Panc1 (cell line): ENCODE measurements at regions not wholly inside any gene's neighbourhood (a gene's known extent, or its start where the extent isn't known, plus 50 kb on each side); places are given as distances from the start of the nearest gene placed in this dataset.

Experiments
- ATAC-seq: fragments of 200-7000 bp; cut with Tn5 transposase; 2 replicates; pipeline ENCODE4 v1.9.1; 2020; ENCODE audit warnings: mild to moderate bottlenecking, moderate library complexity
- BruUV-seq: library from RNA; stranded (reverse); fragments of 400-500 nt; replicated peaks from 2 replicates; lab custom pipeline; 2021; lab: Mats Ljungman, UMichigan
- CTCF ChIA-PET: fragments of 300-600 bp; sonication (Branson Sonifier 250); formaldehyde crosslinking; loops from one replicate; lab custom pipeline; 2022; ENCODE audit warnings: antibody characterized with exemption; lab: Charles Lee
- POLR2A ChIA-PET: fragments of 300-600 bp; sonication (Branson Sonifier 250); formaldehyde crosslinking; loops from one replicate; lab custom pipeline; 2022; ENCODE audit warnings: antibody characterized with exemption; lab: Charles Lee
- DNase-seq: peaks from one replicate; pipeline ENCODE4 v3.0.0-alpha.2; 2010; ENCODE audit warnings: low read depth, low spot score
- H3K27ac ChIP-seq: 2 replicates; pipeline ENCODE4 v1.5.1; 2011; ENCODE audit warnings: mild to moderate bottlenecking, low read length, inconsistent platforms
- H3K27me3 ChIP-seq: fragments of 200-500 bp; sonication (Bioruptor generic); 2 replicates; pipeline ENCODE4 v1.6.0; 2014; ENCODE audit warnings: low read length, inconsistent platforms; ENCODE audit not compliant: control insufficient read depth, insufficient read depth
- H3K36me3 ChIP-seq: fragments of 200-500 bp; sonication (Bioruptor generic); 2 replicates; pipeline ENCODE4 v1.5.1; 2014; ENCODE audit warnings: inconsistent platforms, mild to moderate bottlenecking, low read length, moderate library complexity; ENCODE audit not compliant: control insufficient read depth, insufficient read depth
- H3K4me1 ChIP-seq: 2 replicates; pipeline ENCODE4 v1.5.1; 2011; ENCODE audit warnings: inconsistent platforms, mild to moderate bottlenecking, low read length, moderate library complexity; ENCODE audit not compliant: control insufficient read depth, insufficient read depth
- H3K4me3 ChIP-seq, 2 experiments: 2 replicates each; pipeline ENCODE4 v1.5.1; 2011 to 2012; ENCODE audit warnings: low read depth in 2 of 2, low read length in 2 of 2, mild to moderate bottlenecking in 2 of 2, inconsistent platforms in 1 of 2, moderate library complexity in 1 of 2
- H3K9me3 ChIP-seq: fragments of 200-500 bp; sonication (Bioruptor generic); 2 replicates; pipeline ENCODE4 v1.5.1; 2014; ENCODE audit warnings: low read depth, mild to moderate bottlenecking, inconsistent platforms, low read length, moderate library complexity; ENCODE audit not compliant: control insufficient read depth, insufficient read depth
- POLR2AphosphoS5 ChIP-seq: IDR thresholded peaks from 2 replicates; pipeline ENCODE4 v1.6.1; 2012; ENCODE audit warnings: mild to moderate bottlenecking, low read depth, low read length, moderate library complexity
- SIN3A ChIP-seq: IDR thresholded peaks from 2 replicates; pipeline ENCODE4 v1.6.1; 2012; ENCODE audit warnings: low read depth, mild to moderate bottlenecking, low read length, moderate library complexity, borderline replicate concordance; ENCODE audit not compliant: insufficient read depth
- TCF7L2 ChIP-seq: IDR thresholded peaks from 2 replicates; pipeline ENCODE4 v1.6.1; 2011; ENCODE audit warnings: mild to moderate bottlenecking, low read depth, low read length, inconsistent platforms
- in situ Hi-C: cut with HindIII; loops from 2 replicates; pipeline ENCODE4 v1.10.0; 2016; ENCODE audit warnings: low sequenced_read_pairs, low pct_unique_long_range_greater_than_20kb
- intact Hi-C: fragments of 100-400 bp; cut with micrococcal nuclease; formaldehyde crosslinking; loops from one replicate; pipeline ENCODE4 v1.10.0; 2022; ENCODE audit not compliant: unreplicated experiment
- TF ChIP-seq, protein P1 (sequence below): fragments of 450-650 bp; IDR thresholded peaks from 2 replicates; pipeline ENCODE4 v1.5.1; 2017; ENCODE audit warnings: mild to moderate bottlenecking
- TF ChIP-seq, protein P2 (sequence below), 2 experiments: IDR thresholded peaks; 2 replicates each; pipeline ENCODE4 v1.6.1; 2011 to 2012; ENCODE audit warnings: low read depth in 2 of 2, control low read depth in 1 of 2, low read length in 1 of 2, mild to moderate bottlenecking in 1 of 2, moderate library complexity in 1 of 2; ENCODE audit not compliant: insufficient read depth in 1 of 2

DNA sequence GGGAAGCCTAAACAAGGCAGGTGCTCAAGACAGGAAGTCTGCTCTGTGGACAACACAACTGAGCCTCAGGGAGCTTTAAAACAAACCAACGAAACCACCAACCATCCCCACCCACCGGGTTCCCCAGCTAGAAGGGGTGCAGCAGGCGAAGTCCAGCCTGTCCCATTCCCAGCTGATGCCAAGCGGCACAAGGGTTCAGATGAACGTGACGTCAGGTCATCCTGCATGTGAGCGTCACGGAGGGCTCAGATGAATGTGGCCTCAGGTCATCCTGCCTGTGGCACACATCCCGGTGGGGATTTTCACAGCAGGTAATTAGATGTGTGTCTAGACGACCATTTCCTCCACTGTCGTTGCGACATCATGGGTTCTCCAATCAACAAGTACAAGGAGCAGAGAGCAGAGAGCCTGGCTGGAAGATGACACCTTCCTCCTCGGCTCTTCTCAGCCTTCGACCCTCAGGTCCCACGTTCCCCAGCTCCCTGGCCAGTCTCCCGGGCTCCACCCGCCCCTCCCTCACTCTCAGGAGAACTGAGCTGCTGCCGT lies 246.5 kb downstream of the FOXL1 start:
- no peak for DNase-seq
- ATAC-seq: peak; percentile 29
- H3K4me1 ChIP-seq: peaks cover 30% of the 10 kb centered on the region
- POLR2A ChIA-PET: no interaction called here
- no peaks in the 10 kb centered on the region; the same call in 1 of the 2 replicates for H3K9me3 ChIP-seq
- TF ChIP-seq, protein P1, sequence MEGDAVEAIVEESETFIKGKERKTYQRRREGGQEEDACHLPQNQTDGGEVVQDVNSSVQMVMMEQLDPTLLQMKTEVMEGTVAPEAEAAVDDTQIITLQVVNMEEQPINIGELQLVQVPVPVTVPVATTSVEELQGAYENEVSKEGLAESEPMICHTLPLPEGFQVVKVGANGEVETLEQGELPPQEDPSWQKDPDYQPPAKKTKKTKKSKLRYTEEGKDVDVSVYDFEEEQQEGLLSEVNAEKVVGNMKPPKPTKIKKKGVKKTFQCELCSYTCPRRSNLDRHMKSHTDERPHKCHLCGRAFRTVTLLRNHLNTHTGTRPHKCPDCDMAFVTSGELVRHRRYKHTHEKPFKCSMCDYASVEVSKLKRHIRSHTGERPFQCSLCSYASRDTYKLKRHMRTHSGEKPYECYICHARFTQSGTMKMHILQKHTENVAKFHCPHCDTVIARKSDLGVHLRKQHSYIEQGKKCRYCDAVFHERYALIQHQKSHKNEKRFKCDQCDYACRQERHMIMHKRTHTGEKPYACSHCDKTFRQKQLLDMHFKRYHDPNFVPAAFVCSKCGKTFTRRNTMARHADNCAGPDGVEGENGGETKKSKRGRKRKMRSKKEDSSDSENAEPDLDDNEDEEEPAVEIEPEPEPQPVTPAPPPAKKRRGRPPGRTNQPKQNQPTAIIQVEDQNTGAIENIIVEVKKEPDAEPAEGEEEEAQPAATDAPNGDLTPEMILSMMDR: no peak
- TF ChIP-seq SIN3A (no peak), TCF7L2 (no peak), POLR2AphosphoS5 (no peak)
- TF ChIP-seq, protein P2, sequence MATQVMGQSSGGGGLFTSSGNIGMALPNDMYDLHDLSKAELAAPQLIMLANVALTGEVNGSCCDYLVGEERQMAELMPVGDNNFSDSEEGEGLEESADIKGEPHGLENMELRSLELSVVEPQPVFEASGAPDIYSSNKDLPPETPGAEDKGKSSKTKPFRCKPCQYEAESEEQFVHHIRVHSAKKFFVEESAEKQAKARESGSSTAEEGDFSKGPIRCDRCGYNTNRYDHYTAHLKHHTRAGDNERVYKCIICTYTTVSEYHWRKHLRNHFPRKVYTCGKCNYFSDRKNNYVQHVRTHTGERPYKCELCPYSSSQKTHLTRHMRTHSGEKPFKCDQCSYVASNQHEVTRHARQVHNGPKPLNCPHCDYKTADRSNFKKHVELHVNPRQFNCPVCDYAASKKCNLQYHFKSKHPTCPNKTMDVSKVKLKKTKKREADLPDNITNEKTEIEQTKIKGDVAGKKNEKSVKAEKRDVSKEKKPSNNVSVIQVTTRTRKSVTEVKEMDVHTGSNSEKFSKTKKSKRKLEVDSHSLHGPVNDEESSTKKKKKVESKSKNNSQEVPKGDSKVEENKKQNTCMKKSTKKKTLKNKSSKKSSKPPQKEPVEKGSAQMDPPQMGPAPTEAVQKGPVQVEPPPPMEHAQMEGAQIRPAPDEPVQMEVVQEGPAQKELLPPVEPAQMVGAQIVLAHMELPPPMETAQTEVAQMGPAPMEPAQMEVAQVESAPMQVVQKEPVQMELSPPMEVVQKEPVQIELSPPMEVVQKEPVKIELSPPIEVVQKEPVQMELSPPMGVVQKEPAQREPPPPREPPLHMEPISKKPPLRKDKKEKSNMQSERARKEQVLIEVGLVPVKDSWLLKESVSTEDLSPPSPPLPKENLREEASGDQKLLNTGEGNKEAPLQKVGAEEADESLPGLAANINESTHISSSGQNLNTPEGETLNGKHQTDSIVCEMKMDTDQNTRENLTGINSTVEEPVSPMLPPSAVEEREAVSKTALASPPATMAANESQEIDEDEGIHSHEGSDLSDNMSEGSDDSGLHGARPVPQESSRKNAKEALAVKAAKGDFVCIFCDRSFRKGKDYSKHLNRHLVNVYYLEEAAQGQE (IDR thresholded peaks at IDR 0.05; ENCODE audit: insufficient read depth in 1 of 2, low read depth in 2 of 2, low read length in 1 of 2): no peak
- BruUV-seq: no TSS peak
- H3K27me3 ChIP-seq: no peaks in the 10 kb centered on the region
- CTCF ChIA-PET: interaction anchor here (1.0 to 1.6 kb wide), 2 partner anchors 9 to 15 kb away, joined by 4 to 6 read pairs; no protein-coding TSS in a partner anchor
- H3K4me3 ChIP-seq: peak overlapping the region in 1 of 2 experiments; percentile 47; a peak in 2 of 4 replicates
- in situ Hi-C loops (no loop called here), intact Hi-C loops (no loop called here)
- peak overlapping the region; percentile 72 for H3K27ac ChIP-seq
- no peaks in the 10 kb centered on the region for H3K36me3 ChIP-seq

DNA sequence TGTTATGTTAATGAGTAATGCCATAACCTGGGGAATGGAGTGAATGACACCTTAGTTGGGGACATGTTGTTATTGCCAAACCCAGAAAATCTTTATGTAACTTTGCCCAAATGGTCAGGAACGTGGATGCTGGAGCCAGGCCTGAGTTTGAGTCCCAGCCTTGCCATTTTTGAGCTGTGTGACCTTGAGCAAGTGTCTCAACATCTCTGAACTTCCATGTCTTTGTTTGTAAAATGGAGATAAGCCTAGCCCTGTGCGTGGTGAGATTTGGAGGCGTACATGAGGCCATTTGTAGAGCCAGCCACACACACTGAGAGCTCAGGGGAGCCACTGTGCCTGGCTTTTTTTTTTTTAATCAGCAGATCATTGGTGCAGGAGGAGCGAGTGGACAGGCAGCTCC lies 247.3 kb downstream of the FOXL1 start:
- Histone ChIP-seq H3K4me1 (peaks cover 30% of the 10 kb centered on the region), H3K9me3 (no peaks in the 10 kb centered on the region; the same call in 1 of the 2 replicates), H3K27me3 (no peaks in the 10 kb centered on the region), H3K27ac (peak overlapping the region; percentile 72), H3K4me3 (no peak overlapping the region), H3K36me3 (no peaks in the 10 kb centered on the region)
- no TSS peak for BruUV-seq
- POLR2A ChIA-PET: no interaction called here
- in situ Hi-C loops (no loop called here), intact Hi-C loops (no loop called here)
- DNase-seq (no peak), ATAC-seq (no peak)
- no peak for TF ChIP-seq SIN3A
- TF ChIP-seq TCF7L2: no peak
- TF ChIP-seq POLR2AphosphoS5: no peak
- TF ChIP-seq, protein P2 (IDR thresholded peaks at IDR 0.05; ENCODE audit: insufficient read depth in 1 of 2, low read depth in 2 of 2, low read length in 1 of 2): no peak
- TF ChIP-seq, protein P1: no peak
- CTCF ChIA-PET: interaction anchor here (1.6 kb wide), 1 partner anchor 8 kb away, joined by 6 read pairs; no protein-coding TSS in a partner anchor
